ENCODE measurements at regions not wholly inside any gene's neighbourhood (a gene's known extent, or its start where the extent isn't known, plus 50 kb on each side); places are given as distances from the start of the nearest gene placed in this dataset.

DNA sequence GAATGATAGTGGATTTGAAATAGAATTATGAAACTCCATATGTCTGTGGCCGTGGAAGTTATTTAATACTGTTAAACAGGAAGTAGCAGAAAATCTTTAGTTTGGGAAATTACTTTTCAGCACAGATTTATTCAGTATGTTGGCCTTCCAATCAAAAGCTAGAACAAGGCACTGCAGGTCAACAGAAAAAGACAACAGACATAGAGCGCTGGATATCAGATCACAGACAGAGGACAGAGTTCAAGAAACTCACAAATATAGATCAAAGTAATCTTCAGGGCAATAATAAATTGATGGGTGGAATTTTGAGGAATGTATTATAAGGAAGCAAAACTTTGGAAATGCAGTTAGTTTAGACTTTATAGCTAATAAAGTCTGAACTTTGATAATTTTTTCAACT lies 159.5 kb upstream of the TMCO5A start:
- H2BK12ac ChIP-seq (ENCODE audit: insufficient read length, low read depth, low read length) = no peak overlapping the region
- H3K9me3 Mint-ChIP-seq = no peaks in the 10 kb centered on the region

More for the DNA sequence above, 159.5 kb upstream of the TMCO5A start:
- Histone ChIP-seq H2BK120ac (ENCODE audit: low read depth, low read length, poor library complexity, severe bottlenecking) (no peak overlapping the region), H3K4me2 (ENCODE audit: insufficient read depth, insufficient read length, low read length) (no peak overlapping the region), H3K79me2 (ENCODE audit: insufficient read depth, low read length) (no peaks in the 10 kb centered on the region), H2BK15ac (ENCODE audit: low read depth, low read length) (no peak overlapping the region), H3K79me1 (ENCODE audit: insufficient read depth, low read depth, low read length, poor library complexity, severe bottlenecking) (no peaks in the 10 kb centered on the region), H3K9me3 (ENCODE audit: control insufficient read depth, low read depth, low read length) (no peaks in the 10 kb centered on the region), H2BK5ac (ENCODE audit: insufficient read length, low read length) (no peak overlapping the region), H3K27ac (ENCODE audit: insufficient read length, low read depth, low read length) (no peak overlapping the region), H4K91ac (ENCODE audit: insufficient read length, low read depth, low read length) (no peak overlapping the region), H3K4ac (ENCODE audit: low read depth, low read length) (no peak overlapping the region), H3T11ph (ENCODE audit: low read length) (no peak overlapping the region), H3K18ac (ENCODE audit: insufficient read length, low read depth, low read length) (no peak overlapping the region), H3K9ac (ENCODE audit: extremely low read depth, insufficient read length, low read length) (no peak overlapping the region), H3K56ac (ENCODE audit: insufficient read length, low read depth, low read length) (no peak overlapping the region), H3K23ac (ENCODE audit: insufficient read length, low read depth, low read length) (no peak overlapping the region), H4K8ac (replicated peaks; ENCODE audit: insufficient read length, low read depth, low read length) (no peak overlapping the region), H2BK20ac (ENCODE audit: low read depth, low read length, poor library complexity, severe bottlenecking) (no peak overlapping the region), H3K14ac (ENCODE audit: insufficient read depth, low read length) (no peak overlapping the region), H4K5ac (ENCODE audit: insufficient read length, low read depth, low read length) (no peak overlapping the region), H2AFZ (ENCODE audit: low read length) (no peak overlapping the region), H4K20me1 (ENCODE audit: control insufficient read depth, insufficient read depth, insufficient read length) (no peaks in the 10 kb centered on the region), H3K4me1 (ENCODE audit: insufficient read depth, low read length) (no peaks in the 10 kb centered on the region), H2AK5ac (ENCODE audit: insufficient read length, low read length) (no peak overlapping the region), H3K27me3 (ENCODE audit: insufficient read depth, low read length) (no peaks in the 10 kb centered on the region), H3K23me2 (ENCODE audit: insufficient read length, low read depth, low read length, poor library complexity, severe bottlenecking) (no peaks in the 10 kb centered on the region)
- Mint-ChIP-seq H3K27ac (no peak overlapping the region), H3K4me1 (no peaks in the 10 kb centered on the region), H3K27me3 (ENCODE audit: low read depth) (no peaks in the 10 kb centered on the region), H3K36me3 (ENCODE audit: insufficient read depth in 1 of 3, low read depth in 3 of 3) (no peaks in the 10 kb centered on the region; a peak in 1 of 7 replicates), H3K4me3 (no peak overlapping the region)
- WGBS (ENCODE audit: extremely low coverage, insufficient read length, low lambda C conversion rate) = no CpG with 5 or more reads among the region's 2 CpGs
- no peak for TF ChIP-seq CTCF (conservative IDR thresholded peaks at IDR 0.05)
- DNase-seq = no peak
